GM19372 (cell line): ENCODE measurements at regions not wholly inside any gene's neighbourhood (a gene's known extent, or its start where the extent isn't known, plus 50 kb on each side); places are given as distances from the start of the nearest gene placed in this dataset.

ENCODE experiments used
- ATAC-seq: cut with Tn5 transposase; IDR thresholded peaks from one replicate; pipeline ENCODE4 v1.9.1; 2021; ENCODE audit warnings: mild to moderate bottlenecking, low read depth, moderate library complexity; ENCODE audit not compliant: unreplicated experiment

- ATAC-seq, result no peak
Measured at GRCh38 chr13:89603187-89603586, 1744.3 kb upstream of the MIR17HG start.

- ATAC-seq, result no peak
Measured at GRCh38 chr13:89609318-89609717, 1738.2 kb upstream of the MIR17HG start.

GRCh38 chr13:89610331-89610730, 1737.2 kb upstream of the MIR17HG start:
- ATAC-seq, result no peak

GRCh38 chr13:89610881-89611280, 1736.6 kb upstream of the MIR17HG start:
- ATAC-seq, result no peak

DNA sequence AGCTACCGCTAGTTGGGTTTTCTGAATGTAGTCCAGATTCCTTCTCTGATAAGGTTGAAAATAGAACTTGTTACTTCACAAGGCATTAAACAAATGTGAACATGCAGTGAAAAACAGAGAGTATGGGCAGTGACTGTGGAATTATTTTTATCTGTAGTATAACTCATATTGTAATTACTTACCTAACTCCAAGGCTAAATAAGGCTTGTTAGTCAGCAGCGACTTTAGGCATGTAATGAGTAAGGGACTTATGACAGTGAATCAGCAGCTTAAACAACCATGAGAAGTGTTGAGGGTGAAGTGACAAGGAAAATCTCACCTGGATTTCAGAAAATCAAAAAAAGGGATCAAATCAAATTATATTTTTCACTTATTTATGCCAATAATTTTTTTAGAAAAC, 1719.5 kb upstream of the MIR17HG start:
- no peak for ATAC-seq

DNA sequence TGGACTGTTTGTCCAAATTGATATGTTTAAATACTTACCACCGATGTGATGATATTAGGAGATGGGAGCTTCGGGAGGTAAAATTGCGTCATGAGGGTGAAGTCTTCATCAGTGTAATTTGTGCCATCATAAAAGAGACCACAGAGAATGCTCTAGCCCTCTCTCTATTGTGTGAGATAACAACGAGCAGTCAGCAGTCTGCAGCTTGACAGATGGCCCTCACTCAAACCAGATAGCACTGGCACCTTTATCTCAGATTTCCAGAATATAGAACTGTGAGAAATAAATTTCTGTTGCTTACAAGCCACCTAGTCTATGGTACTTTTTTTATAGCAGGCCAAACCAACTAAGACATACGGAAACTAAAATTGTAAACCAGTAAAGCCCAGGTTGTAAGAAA, 1718.9 kb upstream of the MIR17HG start:
- no peak for ATAC-seq

- no peak for ATAC-seq
Measured at GRCh38 chr13:89650226-89650625, 1697.3 kb upstream of the MIR17HG start.

DNA sequence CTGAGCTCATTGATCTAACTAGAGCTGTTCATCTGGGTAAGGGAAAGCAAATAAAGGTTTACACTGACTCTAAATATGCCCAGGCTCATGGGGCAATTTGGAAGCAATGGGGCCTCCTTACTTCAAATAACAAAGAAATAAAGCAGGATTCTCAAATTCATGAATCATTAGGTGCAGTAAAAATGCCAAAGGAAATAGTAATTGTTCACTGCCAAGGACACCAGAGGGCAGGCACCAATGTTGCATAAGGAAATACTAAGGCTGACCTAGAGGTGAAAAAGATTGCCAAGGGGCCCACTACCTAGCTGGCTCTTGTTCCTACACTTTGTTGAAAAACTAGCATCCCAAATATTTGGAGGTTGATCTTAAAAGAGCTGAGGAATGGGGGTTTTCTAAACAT, 1686.7 kb upstream of the MIR17HG start:
- ATAC-seq, result no peak

DNA sequence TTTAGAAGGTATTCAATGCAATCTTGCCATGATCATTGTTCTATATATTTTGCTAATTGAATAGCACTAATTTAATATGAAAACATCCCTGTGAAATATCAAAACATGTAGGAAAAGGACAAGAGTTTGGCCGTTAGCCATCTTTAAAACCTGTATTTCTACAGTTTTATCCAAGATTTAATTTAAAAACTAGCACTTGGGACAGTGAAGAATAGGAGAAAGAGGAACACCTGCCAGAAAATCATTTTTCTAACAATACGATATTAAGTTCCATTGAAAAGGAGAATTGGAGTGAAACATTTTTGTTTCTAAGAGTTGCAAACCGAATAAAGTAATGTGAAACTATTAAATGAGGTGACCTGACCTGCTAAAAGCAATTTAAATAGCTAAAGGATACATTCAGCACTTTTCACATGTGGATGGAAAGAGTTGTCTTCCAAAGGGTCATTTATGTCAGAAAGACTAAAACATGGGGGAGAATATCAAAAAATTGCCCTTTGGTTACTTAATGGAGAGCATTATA, 1673.6 kb upstream of the MIR17HG start:
- ATAC-seq, result no peak

DNA sequence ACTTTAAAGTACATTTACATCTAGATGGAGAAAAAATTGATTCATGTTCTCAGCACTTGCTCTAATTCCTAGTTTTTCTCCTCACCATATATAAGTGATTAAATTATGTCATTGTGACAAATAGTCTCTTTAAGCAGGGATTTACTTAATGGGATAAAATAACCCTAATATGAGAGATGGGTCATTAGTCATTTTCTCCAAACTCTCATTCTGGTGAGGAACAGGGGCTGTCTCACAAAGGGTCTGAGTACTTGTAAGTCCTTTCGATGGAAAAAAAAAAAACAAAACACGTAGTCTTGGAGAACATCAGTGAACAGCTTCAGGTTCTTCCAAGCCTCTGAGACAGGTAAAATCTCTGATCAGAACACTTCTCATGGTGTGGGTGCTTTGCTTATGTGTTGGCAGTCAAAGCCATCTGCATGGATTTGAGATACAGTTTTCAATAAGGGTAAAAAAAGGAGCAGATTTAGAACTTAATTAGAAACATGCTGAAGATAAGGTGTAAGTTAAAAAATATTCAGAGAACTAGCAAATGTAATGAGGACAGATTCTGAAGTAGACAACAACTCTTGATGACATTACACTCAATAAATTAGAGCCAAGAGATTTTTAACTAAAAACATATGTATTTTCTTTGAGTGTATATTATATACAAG, 1668.9 kb upstream of the MIR17HG start:
- no peak for ATAC-seq

DNA sequence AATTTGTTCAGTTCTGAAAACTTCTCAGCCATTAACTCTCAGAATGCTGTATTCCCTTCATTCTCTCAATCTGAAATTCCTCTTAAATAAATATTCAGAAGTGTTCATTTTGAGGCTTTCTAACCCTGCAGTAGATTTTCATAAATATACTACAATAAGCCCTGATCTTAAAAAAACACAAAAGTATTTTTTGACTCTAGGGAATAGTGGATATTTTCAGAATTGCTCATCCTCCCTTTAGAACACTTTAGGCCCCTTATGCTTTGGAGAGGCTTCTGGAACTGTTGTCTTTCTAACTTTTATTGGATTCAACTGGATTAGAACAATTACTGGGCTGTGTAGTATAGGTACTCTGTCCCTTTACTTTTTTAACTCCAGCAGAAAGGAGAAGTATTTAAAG, 1662.6 kb upstream of the MIR17HG start:
- ATAC-seq, result no peak

- ATAC-seq, result no peak
Measured at GRCh38 chr13:89686171-89686570, 1661.3 kb upstream of the MIR17HG start.

- no peak for ATAC-seq
Measured at GRCh38 chr13:89687066-89687465, 1660.4 kb upstream of the MIR17HG start.

GRCh38 chr13:89688918-89689317, 1658.6 kb upstream of the MIR17HG start:
- no peak for ATAC-seq

- ATAC-seq, result no peak
Measured at GRCh38 chr13:89694451-89694850, 1653.0 kb upstream of the MIR17HG start.

- no peak for ATAC-seq
Measured at GRCh38 chr13:89695343-89696257, 1651.9 kb upstream of the MIR17HG start.

DNA sequence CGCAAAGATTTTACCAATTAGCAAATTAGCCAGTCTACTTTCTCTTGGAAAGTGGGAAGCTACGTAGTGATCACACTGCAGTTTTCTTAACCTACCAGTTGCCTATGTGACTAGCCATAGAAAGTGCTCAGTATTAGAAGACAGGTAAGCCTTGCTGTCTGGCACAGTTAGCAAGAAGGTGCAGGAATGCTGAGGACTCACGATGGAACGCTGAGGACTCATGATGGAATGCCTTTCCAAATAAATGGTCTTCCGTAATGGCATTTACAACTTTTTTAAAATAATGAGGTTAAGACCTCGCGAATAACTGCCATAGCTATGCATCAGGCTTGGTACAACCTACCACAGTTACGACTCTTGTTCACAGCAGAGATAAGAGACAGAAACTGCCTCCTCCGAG, 1645.6 kb upstream of the MIR17HG start:
- ATAC-seq, result no peak

DNA sequence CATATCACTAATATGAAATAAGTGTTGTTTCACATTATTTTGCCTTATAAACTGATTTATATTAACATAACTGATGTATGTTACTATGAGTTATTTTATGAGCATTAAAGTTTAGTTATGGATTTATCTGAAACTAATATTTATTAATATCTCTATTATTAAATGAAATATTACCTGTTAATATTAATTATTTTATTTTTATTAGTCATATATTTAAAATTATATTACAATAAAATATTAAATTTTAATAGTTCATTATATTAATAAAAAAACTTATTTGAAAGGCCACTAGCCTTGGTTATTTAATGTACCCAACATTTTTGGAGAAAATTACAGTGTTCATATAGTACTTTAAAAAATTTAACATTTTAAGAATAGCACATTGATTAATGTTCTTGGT, 1643.4 kb upstream of the MIR17HG start:
- ATAC-seq, result no peak

DNA sequence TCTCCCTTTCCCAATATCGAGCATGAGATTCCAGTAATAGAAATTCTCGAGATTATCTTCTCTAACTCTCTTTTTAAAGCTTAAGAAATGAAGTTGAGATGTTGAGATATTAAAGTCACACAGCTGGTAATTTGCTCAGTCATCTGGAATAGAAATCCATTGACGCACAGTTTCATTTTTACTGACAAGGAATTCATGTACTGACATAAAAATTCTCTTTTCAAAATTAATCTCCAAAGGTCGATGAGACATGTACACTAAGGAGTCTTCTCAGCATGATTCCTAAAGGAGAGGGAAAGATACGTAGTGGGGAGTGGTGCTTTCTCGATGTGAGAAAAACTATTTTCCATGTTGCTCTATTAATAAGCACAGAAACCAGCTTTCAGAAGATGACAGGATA, 1639.5 kb upstream of the MIR17HG start:
- no peak for ATAC-seq

- ATAC-seq, result no peak
Measured at GRCh38 chr13:89721216-89721615, 1626.3 kb upstream of the MIR17HG start.

GRCh38 chr13:89726690-89727435, 1620.6 kb upstream of the MIR17HG start:
- no peak for ATAC-seq
